Adipocyte (in vitro differentiated cells): ENCODE measurements at regions not wholly inside any gene's neighbourhood (a gene's known extent, or its start where the extent isn't known, plus 50 kb on each side); places are given as distances from the start of the nearest gene placed in this dataset.

Experiments
- DNase-seq: peaks from one replicate; pipeline ENCODE4 v3.0.0-alpha.2; 2015; ENCODE audit warnings: low read depth
- H3K27me3 ChIP-seq: replicated peaks from 2 replicates; pipeline ENCODE4 v1.7.0; 2013; ENCODE audit warnings: mild to moderate bottlenecking, low read length, moderate library complexity; ENCODE audit not compliant: control insufficient read depth, insufficient read depth
- H3K36me3 ChIP-seq: 2 replicates; pipeline ENCODE4 v1.7.0; 2013; ENCODE audit warnings: low read length, mild to moderate bottlenecking, moderate library complexity; ENCODE audit not compliant: control insufficient read depth, insufficient read depth, severe bottlenecking
- H3K4me1 ChIP-seq: 2 replicates; pipeline ENCODE4 v1.7.0; 2013; ENCODE audit warnings: mild to moderate bottlenecking, low read length, moderate library complexity; ENCODE audit not compliant: control insufficient read depth, insufficient read depth
- H3K4me3 ChIP-seq: 2 replicates; pipeline ENCODE4 v1.7.0; 2013; ENCODE audit warnings: mild to moderate bottlenecking, low read length, moderate library complexity
- H3K9ac ChIP-seq: 2 replicates; pipeline ENCODE4 v1.7.0; 2013; ENCODE audit warnings: mild to moderate bottlenecking, low read length, moderate library complexity
- H3K9me3 ChIP-seq: 2 replicates; pipeline ENCODE4 v1.7.0; 2013; ENCODE audit warnings: mild to moderate bottlenecking, low read length, moderate library complexity; ENCODE audit not compliant: control insufficient read depth

GRCh38 chr18:26656944-26657536 is 108.7 kb upstream of the KCTD1 start:
- Histone ChIP-seq H3K9ac (peak overlapping the region; percentile 67), H3K27me3 (peaks cover 34% of the 10 kb centered on the region), H3K4me1 (peaks cover 8% of the 10 kb centered on the region), H3K36me3 (no peaks in the 10 kb centered on the region), H3K4me3 (peak overlapping the region; percentile 80), H3K9me3 (no peaks in the 10 kb centered on the region)
- DNase-seq = peak; percentile 92

- DNase-seq = no peak
- H3K27me3 ChIP-seq = peaks cover 34% of the 10 kb centered on the region
- H3K9ac ChIP-seq = no peak overlapping the region
These were observed 108.1 kb upstream of the KCTD1 start for GRCh38 chr18:26656431-26656943.

DNA sequence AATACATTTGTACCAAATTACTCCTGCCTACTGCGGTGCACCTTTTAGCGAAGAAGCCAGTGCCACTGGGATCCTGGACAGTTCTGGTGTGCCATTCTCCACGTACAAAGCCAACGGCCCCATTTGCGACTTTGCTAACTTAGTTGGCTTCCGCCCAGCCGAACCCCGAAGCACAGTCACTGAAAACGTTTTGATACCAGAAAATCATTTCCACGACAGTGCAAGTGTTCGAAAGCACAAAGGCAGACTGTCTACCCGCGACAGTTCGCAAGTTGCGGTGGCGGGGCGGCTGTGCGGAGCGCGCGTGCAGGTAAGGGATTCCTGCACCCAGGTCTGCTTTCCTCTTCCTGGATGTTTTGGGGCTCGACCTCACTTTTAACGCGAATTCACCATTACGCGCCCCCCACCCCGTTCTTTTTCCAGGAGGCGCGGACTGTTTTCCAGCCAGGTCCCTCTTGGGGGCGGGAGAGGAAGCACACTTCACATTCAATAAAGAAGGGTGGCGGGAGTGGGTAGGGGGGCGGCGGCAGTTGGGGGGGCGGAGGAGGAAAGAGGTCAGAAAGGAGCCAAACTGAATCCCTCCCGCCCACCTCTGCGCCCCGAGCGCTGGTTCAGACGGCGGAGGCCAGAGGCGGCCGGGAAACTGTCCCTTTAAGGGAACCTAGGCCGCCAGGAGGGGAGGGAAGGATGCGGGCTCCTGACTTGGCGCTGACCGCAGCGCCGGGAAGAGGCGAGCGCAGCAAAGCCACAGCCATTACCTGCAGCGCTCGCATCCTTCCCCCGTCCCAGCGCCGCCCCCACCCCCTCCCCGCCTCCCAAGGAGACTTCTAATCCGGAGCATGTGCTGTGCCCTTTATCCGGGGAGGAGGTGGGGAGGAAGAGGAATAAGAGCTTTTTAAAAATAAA is 107.4 kb upstream of the KCTD1 start:
- H3K27me3 ChIP-seq = peaks cover 35% of the 10 kb centered on the region
- no peaks in the 10 kb centered on the region for H3K36me3 ChIP-seq
- H3K4me1 ChIP-seq = peaks cover 8% of the 10 kb centered on the region
- no peaks in the 10 kb centered on the region for H3K9me3 ChIP-seq
- peak overlapping the region; percentile 80 for H3K4me3 ChIP-seq
- peak; percentile 69 for DNase-seq
- H3K9ac ChIP-seq = no peak overlapping the region

More at GRCh38 chr18:26656431-26656943, 108.1 kb upstream of the KCTD1 start:
- Histone ChIP-seq H3K36me3 (no peaks in the 10 kb centered on the region), H3K9me3 (no peaks in the 10 kb centered on the region), H3K4me3 (peak overlapping the region; percentile 80), H3K4me1 (peaks cover 8% of the 10 kb centered on the region)

GRCh38 chr18:26654616-26655524 is 106.5 kb upstream of the KCTD1 start:
- Histone ChIP-seq H3K9ac (no peak overlapping the region), H3K4me1 (peaks cover 8% of the 10 kb centered on the region), H3K9me3 (no peaks in the 10 kb centered on the region), H3K27me3 (peaks cover 38% of the 10 kb centered on the region), H3K36me3 (no peaks in the 10 kb centered on the region), H3K4me3 (no peak overlapping the region)
- peak; percentile 54 for DNase-seq

GRCh38 chr18:26653943-26654615 is 105.7 kb upstream of the KCTD1 start:
- H3K36me3 ChIP-seq = no peaks in the 10 kb centered on the region
- no peaks in the 10 kb centered on the region for H3K9me3 ChIP-seq
- DNase-seq = peak; percentile 11
- no peak overlapping the region for H3K4me3 ChIP-seq
- peaks cover 32% of the 10 kb centered on the region for H3K27me3 ChIP-seq
- no peak overlapping the region for H3K9ac ChIP-seq
- peaks cover 8% of the 10 kb centered on the region for H3K4me1 ChIP-seq

DNA sequence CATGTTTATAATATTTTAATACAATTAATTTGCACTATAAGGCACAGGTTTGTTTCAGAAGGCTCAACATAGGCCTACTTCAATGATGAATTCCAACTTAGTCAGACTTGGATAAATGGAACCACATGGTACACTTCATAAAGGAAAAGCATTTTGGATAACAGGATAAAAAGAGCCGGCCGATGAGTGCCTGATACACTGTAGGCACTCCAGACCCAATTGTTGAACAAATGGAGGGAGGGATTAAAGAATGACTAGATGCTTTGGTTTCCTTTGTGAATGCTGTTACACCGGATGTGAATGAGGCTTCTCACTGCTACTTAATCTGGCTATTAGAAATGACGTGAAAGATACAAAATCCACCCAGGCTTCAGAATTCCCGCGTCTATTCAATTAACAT is 104.1 kb upstream of the KCTD1 start:
- no peaks in the 10 kb centered on the region for H3K36me3 ChIP-seq
- no peak overlapping the region for H3K9ac ChIP-seq
- DNase-seq = no peak
- peaks cover 4% of the 10 kb centered on the region for H3K4me1 ChIP-seq
- no peaks in the 10 kb centered on the region for H3K9me3 ChIP-seq
- peaks cover 16% of the 10 kb centered on the region for H3K27me3 ChIP-seq
- no peak overlapping the region for H3K4me3 ChIP-seq

- Histone ChIP-seq H3K36me3 (no peaks in the 10 kb centered on the region), H3K27me3 (peaks cover 16% of the 10 kb centered on the region)
- DNase-seq = no peak
These were observed 102.2 kb upstream of the KCTD1 start for GRCh38 chr18:26650310-26651268.

GRCh38 chr18:26649193-26649543 is 100.8 kb upstream of the KCTD1 start:
- Histone ChIP-seq H3K4me1 (no peaks in the 10 kb centered on the region), H3K9me3 (no peaks in the 10 kb centered on the region), H3K9ac (no peak overlapping the region), H3K4me3 (no peak overlapping the region), H3K36me3 (no peaks in the 10 kb centered on the region), H3K27me3 (peaks cover 16% of the 10 kb centered on the region)
- no peak for DNase-seq

More at GRCh38 chr18:26650310-26651268, 102.2 kb upstream of the KCTD1 start:
- Histone ChIP-seq H3K9ac (no peak overlapping the region), H3K4me3 (no peak overlapping the region), H3K9me3 (no peaks in the 10 kb centered on the region), H3K4me1 (no peaks in the 10 kb centered on the region)

DNA sequence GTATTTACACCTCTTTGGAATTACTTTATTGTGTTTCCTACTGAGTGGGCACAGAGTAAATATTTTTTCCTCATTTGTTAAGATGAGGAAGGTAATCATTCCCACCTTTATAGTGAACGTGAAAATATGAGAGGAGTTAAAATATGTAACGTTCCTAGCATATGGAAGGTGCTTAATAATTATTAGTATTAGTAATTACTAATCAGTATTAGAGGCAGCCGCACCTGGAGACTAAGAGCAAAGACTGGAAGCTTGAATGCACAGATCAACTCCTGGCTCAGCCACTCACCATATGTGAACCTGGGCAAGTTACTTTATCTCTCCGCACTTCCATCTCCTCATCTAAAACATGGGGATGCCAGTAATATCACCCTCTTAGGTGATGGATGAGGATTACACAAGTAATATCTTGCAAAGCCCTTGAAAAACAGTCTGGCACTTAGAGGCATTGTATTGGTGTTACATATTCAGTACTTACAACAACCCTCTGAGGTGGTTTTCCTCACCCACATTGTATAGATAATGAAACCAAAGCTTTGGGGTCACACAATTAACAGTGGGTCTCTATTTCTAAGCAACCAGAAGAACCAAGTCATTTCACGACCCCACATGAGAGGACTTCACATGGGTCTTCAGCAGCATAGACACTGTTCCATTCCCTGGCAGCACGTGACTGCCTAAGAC is 100.3 kb upstream of the KCTD1 start:
- H3K4me3 ChIP-seq = no peak overlapping the region
- DNase-seq = no peak

More for the DNA sequence above, 100.3 kb upstream of the KCTD1 start:
- Histone ChIP-seq H3K36me3 (no peaks in the 10 kb centered on the region), H3K9me3 (no peaks in the 10 kb centered on the region), H3K4me1 (no peaks in the 10 kb centered on the region), H3K27me3 (peaks cover 16% of the 10 kb centered on the region), H3K9ac (no peak overlapping the region)
